ENCODE measurements at regions not wholly inside any gene's neighbourhood (a gene's known extent, or its start where the extent isn't known, plus 50 kb on each side); places are given as distances from the start of the nearest gene placed in this dataset.
A peak's percentile ranks its signal among the peaks of the same experiment; 100 is the strongest.

- peak; percentile 68 for DNase-seq
Observed at GRCh38 chr14:49240383-49240782, 345.8 kb downstream of the RPS29 start.

GRCh38 chr14:49228552-49228951 is 357.6 kb downstream of the RPS29 start:
- POLR2A ChIA-PET (ENCODE audit: unreplicated experiment), result no interaction called here
- Histone ChIP-seq H3K36me3 (ENCODE audit: low read depth, low read length) (no peaks in the 10 kb centered on the region), H3K9me3 (ENCODE audit: low read length) (peaks cover 7% of the 10 kb centered on the region; the same call in 1 of the 2 replicates), H3K4me1 (ENCODE audit: insufficient read depth, low read length) (no peaks in the 10 kb centered on the region), H3K27me3 (ENCODE audit: low read length) (no peaks in the 10 kb centered on the region), H3K9me2 (replicated peaks; ENCODE audit: low read length) (no peaks in the 10 kb centered on the region), H3K9ac (ENCODE audit: low read length) (no peak overlapping the region), H3K4me2 (ENCODE audit: low read length) (no peak overlapping the region), H3K4me3 (ENCODE audit: low read length) (no peak overlapping the region), H3F3A (ENCODE audit: low read length, unreplicated experiment) (no peaks in the 10 kb centered on the region), H4K20me1 (ENCODE audit: low read length) (no peaks in the 10 kb centered on the region), H2AFZ (ENCODE audit: low read length) (no peak overlapping the region), H3K27ac (ENCODE audit: low read length) (no peak overlapping the region), H3K79me2 (ENCODE audit: low read length) (no peaks in the 10 kb centered on the region)
- no TSS peak for BruUV-seq (replicated peaks)
- intact Hi-C loops (cut with micrococcal nuclease), result no loop called here
- ATAC-seq, result no peak
- TF ChIP-seq EZH2phosphoT487 (IDR thresholded peaks at IDR 0.05; ENCODE audit: borderline replicate concordance, low read length), result no peak
- TF ChIP-seq, protein P1, sequence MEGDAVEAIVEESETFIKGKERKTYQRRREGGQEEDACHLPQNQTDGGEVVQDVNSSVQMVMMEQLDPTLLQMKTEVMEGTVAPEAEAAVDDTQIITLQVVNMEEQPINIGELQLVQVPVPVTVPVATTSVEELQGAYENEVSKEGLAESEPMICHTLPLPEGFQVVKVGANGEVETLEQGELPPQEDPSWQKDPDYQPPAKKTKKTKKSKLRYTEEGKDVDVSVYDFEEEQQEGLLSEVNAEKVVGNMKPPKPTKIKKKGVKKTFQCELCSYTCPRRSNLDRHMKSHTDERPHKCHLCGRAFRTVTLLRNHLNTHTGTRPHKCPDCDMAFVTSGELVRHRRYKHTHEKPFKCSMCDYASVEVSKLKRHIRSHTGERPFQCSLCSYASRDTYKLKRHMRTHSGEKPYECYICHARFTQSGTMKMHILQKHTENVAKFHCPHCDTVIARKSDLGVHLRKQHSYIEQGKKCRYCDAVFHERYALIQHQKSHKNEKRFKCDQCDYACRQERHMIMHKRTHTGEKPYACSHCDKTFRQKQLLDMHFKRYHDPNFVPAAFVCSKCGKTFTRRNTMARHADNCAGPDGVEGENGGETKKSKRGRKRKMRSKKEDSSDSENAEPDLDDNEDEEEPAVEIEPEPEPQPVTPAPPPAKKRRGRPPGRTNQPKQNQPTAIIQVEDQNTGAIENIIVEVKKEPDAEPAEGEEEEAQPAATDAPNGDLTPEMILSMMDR (conservative IDR thresholded peaks at IDR 0.05; ENCODE audit: low read depth, low read length), result no peak
- TF ChIP-seq EZH2 (IDR thresholded peaks at IDR 0.05; ENCODE audit: low read length, unreplicated experiment), result no peak
- CTCF ChIA-PET, result no interaction called here
- no peak for DNase-seq

More at GRCh38 chr14:49240383-49240782, 345.8 kb downstream of the RPS29 start:
- no peak overlapping the region for H3K9ac ChIP-seq (ENCODE audit: low read length)
- no TSS peak for BruUV-seq (replicated peaks)
- H3K4me2 ChIP-seq (ENCODE audit: low read length), result no peak overlapping the region
- H2AFZ ChIP-seq (ENCODE audit: low read length), result no peak overlapping the region
- H3K9me2 ChIP-seq (replicated peaks; ENCODE audit: low read length), result no peaks in the 10 kb centered on the region; the same call in 1 of the 2 replicates
- ChIA-PET POLR2A (ENCODE audit: unreplicated experiment) (no interaction called here), CTCF (no interaction called here)
- peaks cover 12% of the 10 kb centered on the region; the same call in 1 of the 2 replicates for H3K9me3 ChIP-seq (ENCODE audit: low read length)
- H3K36me3 ChIP-seq (ENCODE audit: low read depth, low read length), result no peaks in the 10 kb centered on the region
- intact Hi-C loops (cut with micrococcal nuclease), result no loop called here
- TF ChIP-seq, protein P1 (conservative IDR thresholded peaks at IDR 0.05; ENCODE audit: low read depth, low read length), result no peak
- TF ChIP-seq EZH2 (IDR thresholded peaks at IDR 0.05; ENCODE audit: low read length, unreplicated experiment), result no peak
- TF ChIP-seq EZH2phosphoT487 (IDR thresholded peaks at IDR 0.05; ENCODE audit: borderline replicate concordance, low read length), result no peak
- 0 out of 2 replicates have a peak, but pooled peaks cover 5% of the 10 kb centered on the region for H3K27me3 ChIP-seq (ENCODE audit: low read length)
- no peaks in the 10 kb centered on the region for H3K79me2 ChIP-seq (ENCODE audit: low read length)
- no peaks in the 10 kb centered on the region for H3F3A ChIP-seq (ENCODE audit: low read length, unreplicated experiment)
- H3K27ac ChIP-seq (ENCODE audit: low read length), result no peak overlapping the region
- no peaks in the 10 kb centered on the region for H4K20me1 ChIP-seq (ENCODE audit: low read length)
- H3K4me1 ChIP-seq (ENCODE audit: insufficient read depth, low read length), result no peaks in the 10 kb centered on the region
- no peak overlapping the region for H3K4me3 ChIP-seq (ENCODE audit: low read length)
- ATAC-seq, result peak; percentile 29

GRCh38 chr14:49221316-49221715 is 364.9 kb downstream of the RPS29 start:
- no peak overlapping the region for H3K27ac ChIP-seq (ENCODE audit: low read length)
- POLR2A ChIA-PET (ENCODE audit: unreplicated experiment), result no interaction called here
- no peaks in the 10 kb centered on the region for H3K9me3 ChIP-seq (ENCODE audit: low read length)
- TF ChIP-seq, protein P1 (conservative IDR thresholded peaks at IDR 0.05; ENCODE audit: low read depth, low read length), result no peak
- no peak for TF ChIP-seq EZH2 (IDR thresholded peaks at IDR 0.05; ENCODE audit: low read length, unreplicated experiment)
- TF ChIP-seq EZH2phosphoT487 (IDR thresholded peaks at IDR 0.05; ENCODE audit: borderline replicate concordance, low read length), result no peak
- H3F3A ChIP-seq (ENCODE audit: low read length, unreplicated experiment), result no peaks in the 10 kb centered on the region
- H3K4me2 ChIP-seq (ENCODE audit: low read length), result no peak overlapping the region
- H2AFZ ChIP-seq (ENCODE audit: low read length), result no peak overlapping the region
- H3K9me2 ChIP-seq (replicated peaks; ENCODE audit: low read length), result no peaks in the 10 kb centered on the region
- CTCF ChIA-PET, result no interaction called here
- intact Hi-C loops (cut with micrococcal nuclease), result no loop called here
- H3K4me3 ChIP-seq (ENCODE audit: low read length), result no peak overlapping the region
- no peaks in the 10 kb centered on the region for H3K36me3 ChIP-seq (ENCODE audit: low read depth, low read length)
- DNase-seq (no peak), ATAC-seq (no peak)
- H3K9ac ChIP-seq (ENCODE audit: low read length), result no peak overlapping the region
- no peaks in the 10 kb centered on the region for H3K27me3 ChIP-seq (ENCODE audit: low read length)
- no peaks in the 10 kb centered on the region for H3K79me2 ChIP-seq (ENCODE audit: low read length)
- H4K20me1 ChIP-seq (ENCODE audit: low read length), result no peaks in the 10 kb centered on the region
- no TSS peak for BruUV-seq (replicated peaks)
- no peaks in the 10 kb centered on the region for H3K4me1 ChIP-seq (ENCODE audit: insufficient read depth, low read length)
